Muscle of arm (tissue), 1 donor: ENCODE measurements at regions not wholly inside any gene's neighbourhood (a gene's known extent, or its start where the extent isn't known, plus 50 kb on each side); places are given as distances from the start of the nearest gene placed in this dataset.

Experiments used
- DNase-seq: peaks from one replicate; pipeline ENCODE4 v3.0.0-alpha.2; 2013

- no peak for DNase-seq
Measured at GRCh38 chr4:66694739-66695138, 850.6 kb downstream of the CENPC start.

- no peak for DNase-seq
Measured at GRCh38 chr4:66693694-66694093, 851.6 kb downstream of the CENPC start.

DNA sequence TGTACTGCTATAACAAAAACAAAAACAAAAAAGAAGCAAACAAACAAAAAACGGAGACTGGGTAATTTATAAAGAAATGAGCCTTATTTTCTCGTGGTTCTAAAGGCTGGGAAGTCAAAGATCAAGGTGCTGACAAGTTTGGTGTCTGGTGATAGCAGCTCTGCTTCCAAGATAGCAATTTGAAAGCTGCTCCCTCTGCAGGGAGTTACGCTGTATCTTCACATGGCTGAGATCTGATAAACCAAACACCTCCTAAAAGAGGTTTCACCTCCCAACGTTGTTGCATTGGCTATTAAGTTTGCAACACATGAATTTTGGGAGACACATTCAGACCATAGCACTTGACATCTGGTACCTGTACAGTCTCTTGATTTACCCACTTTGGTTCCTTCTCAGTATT lies 854.2 kb downstream of the CENPC start:
- DNase-seq, result no peak

GRCh38 chr4:66688674-66689073 lies 856.6 kb downstream of the CENPC start:
- DNase-seq, result peak; percentile 17

- DNase-seq, result no peak
Measured at GRCh38 chr4:66687459-66687858, 857.8 kb downstream of the CENPC start.

- no peak for DNase-seq
Measured at GRCh38 chr4:66681962-66682361, 863.3 kb downstream of the CENPC start.

- DNase-seq, result no peak
Measured at GRCh38 chr4:66667249-66667648, 878.1 kb downstream of the CENPC start.

GRCh38 chr4:66662620-66663019 lies 882.7 kb downstream of the CENPC start:
- no peak for DNase-seq

DNA sequence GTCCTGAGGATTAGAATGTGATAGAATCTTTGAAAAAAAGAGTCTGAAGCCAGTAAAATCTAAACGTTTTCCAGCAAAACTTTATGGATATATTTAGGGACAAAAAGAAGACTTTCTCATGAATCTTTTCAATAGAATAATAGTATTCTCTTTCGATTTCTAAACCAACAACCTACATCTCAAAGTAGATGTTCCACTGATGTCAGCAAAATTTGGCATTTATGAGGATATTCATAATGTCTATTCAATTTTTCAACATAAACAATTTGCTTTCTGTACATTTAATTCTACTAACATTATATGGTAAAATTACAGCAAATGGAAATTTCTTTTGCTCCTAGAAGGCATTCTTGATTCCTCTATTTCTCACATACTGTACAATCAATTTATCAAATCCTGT lies 886.5 kb downstream of the CENPC start:
- no peak for DNase-seq

DNA sequence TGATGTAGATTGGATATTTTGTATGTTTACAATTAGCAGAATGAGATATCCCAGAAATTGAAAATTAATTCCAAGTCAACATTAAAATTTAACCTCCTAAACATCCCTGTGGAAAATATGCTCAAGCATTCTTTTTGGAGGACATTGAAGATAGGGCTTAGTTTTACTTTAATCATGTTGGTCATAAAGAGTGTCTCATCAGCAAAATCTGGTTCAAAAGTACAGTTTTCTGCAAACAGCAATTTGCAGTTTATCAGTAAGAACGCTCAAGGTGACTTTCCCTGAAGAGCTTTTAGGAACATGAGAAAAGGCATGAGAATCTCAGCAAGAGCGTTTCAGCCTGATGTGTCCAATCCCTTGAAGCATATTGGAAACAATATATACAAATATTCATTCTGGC lies 889.8 kb downstream of the CENPC start:
- no peak for DNase-seq

DNA sequence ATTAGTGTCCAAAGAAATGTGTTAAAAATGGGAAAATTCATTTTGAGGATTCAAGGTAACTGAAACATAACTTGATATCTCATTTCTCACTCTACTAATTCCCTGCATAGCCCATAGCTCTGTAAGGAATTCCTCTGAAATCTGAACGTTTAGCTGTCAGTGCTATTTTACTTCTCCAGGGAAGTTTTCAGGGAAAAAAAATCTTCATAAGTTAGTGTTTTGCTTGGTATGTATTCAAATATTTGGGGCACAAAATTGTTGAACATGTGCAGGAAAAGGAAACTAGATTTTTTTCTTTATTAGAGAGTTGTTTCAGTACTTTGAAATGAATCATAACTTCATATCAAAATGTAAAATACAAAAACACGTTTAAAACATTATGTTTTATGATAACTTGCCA lies 891.4 kb downstream of the CENPC start:
- no peak for DNase-seq

- DNase-seq, result no peak
Measured at GRCh38 chr4:66649236-66649635, 896.1 kb downstream of the CENPC start.

DNA sequence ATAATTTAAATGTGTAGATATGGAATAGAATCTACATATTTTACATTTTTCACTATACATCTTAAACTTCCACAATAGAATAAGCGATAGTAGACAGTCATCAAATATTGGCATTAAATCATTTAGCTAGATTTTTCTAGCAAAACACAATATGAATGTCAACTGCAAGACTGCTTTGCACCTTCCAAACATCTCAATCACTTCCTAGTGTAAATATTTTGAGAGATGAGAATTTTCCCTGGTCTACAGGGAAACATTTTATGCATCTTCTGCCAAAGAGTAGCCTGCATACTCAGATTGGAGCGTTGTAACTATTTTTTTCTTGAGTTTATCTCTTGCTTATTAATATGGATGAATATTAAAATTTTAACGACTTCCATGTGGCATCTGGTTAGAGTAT lies 897.4 kb downstream of the CENPC start:
- no peak for DNase-seq

- DNase-seq, result no peak
Measured at GRCh38 chr4:66647476-66647875, 897.8 kb downstream of the CENPC start.

DNA sequence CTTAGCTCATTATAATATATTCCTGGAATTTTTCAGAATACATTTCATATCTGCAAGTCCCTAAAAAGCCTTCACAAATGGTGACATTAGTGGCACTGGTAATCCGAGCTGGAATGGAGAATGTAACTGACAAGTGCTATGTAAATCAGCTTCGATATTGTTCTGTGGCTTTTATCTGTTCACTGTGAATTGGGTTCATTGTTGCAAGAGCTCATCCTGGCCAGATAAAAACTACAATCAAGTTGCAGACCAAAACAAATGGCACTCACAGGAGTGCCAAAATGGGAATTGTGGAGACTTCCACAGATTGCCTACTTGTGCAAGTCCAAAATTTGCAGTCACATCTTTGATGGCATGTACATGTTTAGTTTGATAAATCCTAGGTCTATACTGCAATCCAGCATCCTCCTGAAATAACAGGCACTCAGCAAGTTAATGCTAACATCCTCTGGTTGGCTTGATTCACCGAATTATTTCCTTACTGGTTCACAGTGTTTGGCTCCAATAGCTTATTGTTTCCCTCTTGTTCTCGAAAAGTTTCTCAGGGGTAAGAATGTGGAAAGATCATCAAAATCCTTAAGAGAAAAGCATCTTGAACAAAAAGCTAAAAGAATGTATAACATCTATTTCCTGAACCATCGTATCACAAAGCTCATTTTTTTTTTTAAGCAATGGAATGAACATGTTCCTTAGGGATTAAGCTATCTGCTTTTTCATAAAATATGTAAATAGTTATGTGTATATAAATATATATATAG lies 904.9 kb downstream of the CENPC start:
- no peak for DNase-seq

DNA sequence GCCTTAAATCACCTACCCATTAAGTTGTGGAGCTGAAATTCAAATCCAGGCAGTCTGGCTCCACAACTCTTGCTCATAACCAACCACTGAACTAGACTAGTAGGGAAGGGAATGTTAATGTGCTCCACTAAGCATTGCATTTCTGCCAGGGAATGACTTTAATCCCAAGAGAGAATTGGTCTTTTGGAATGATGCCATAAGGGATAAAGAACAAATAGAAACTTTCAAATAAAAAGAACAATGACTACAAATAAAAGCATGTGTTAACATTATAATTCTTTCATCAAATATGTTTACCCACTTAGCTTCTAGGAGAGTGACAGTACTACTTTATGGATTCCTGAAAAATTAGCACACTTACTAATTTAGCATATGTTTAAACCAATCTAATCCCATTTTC lies 905.9 kb downstream of the CENPC start:
- no peak for DNase-seq

- no peak for DNase-seq
Measured at GRCh38 chr4:66636349-66636748, 909.0 kb downstream of the CENPC start.

DNA sequence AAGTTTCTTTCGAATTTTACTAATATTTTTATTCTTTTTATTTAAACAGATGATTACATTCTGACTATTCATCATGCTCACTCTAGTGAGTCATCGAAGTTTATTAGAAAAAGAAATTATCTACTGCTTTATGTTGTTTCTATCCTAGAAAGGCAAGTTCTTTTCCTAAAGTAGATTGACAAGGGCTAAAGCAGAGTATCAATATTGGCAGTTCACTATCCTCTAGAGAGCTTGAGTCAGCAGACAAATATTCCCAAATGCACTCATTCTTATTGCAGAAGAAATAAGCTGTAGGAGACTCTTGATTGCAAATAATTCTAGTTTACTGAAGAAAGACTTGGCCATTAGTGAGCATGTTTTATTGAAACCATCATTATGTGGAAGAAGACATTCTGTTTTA lies 911.8 kb downstream of the CENPC start:
- DNase-seq, result no peak

- DNase-seq, result no peak
Measured at GRCh38 chr4:66629927-66630326, 915.4 kb downstream of the CENPC start.

DNA sequence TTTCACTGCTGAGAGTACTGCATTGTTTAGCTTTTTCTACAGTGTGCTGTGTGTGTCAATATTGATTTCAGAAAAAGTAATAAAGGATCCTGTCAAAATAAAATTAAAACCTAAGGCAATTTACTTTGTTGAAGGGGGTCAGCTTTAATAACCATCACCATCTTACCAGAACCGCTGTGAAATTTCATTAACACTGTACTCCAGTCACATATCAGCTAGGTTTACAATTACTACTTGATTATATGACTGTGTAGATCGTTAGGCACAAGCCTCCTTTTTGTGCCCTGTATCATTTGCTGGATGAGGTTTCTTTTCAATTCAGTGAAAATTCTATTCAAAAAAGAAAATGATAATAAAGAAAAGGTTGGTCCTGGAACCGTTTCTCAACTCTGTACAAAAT lies 917.2 kb downstream of the CENPC start:
- no peak for DNase-seq

- DNase-seq, result no peak
Measured at GRCh38 chr4:66625480-66625879, 919.8 kb downstream of the CENPC start.

- no peak for DNase-seq
Measured at GRCh38 chr4:66613591-66613990, 931.7 kb downstream of the CENPC start.

GRCh38 chr4:66609014-66609413 lies 936.3 kb downstream of the CENPC start:
- DNase-seq, result no peak

GRCh38 chr4:66606908-66607307 lies 936.6 kb upstream of the EPHA5 start:
- no peak for DNase-seq
